Muscle layer of duodenum (tissue), 2 donors: ENCODE measurements at regions not wholly inside any gene's neighbourhood (a gene's known extent, or its start where the extent isn't known, plus 50 kb on each side); places are given as distances from the start of the nearest gene placed in this dataset.

Experiments used
- H3K27ac ChIP-seq: one replicate; pipeline ENCODE4 v1.7.0; 2013; ENCODE audit warnings: mild to moderate bottlenecking, low read length
- H3K27me3 ChIP-seq: one replicate; pipeline ENCODE4 v1.7.0; 2013; ENCODE audit warnings: low read depth, mild to moderate bottlenecking, control low read depth, low read length
- H3K36me3 ChIP-seq, 2 donors: one replicate each; pipeline ENCODE4 v1.7.0; 2013; ENCODE audit warnings: low read length in 2 of 2, control low read depth in 1 of 2, mild to moderate bottlenecking in 1 of 2; ENCODE audit not compliant: insufficient read depth in 2 of 2, control insufficient read depth in 1 of 2
- H3K4me1 ChIP-seq, 2 donors: one replicate each; pipeline ENCODE4 v1.7.0; 2013; ENCODE audit warnings: low read length in 2 of 2, mild to moderate bottlenecking in 2 of 2, control low read depth in 1 of 2, moderate library complexity in 1 of 2; ENCODE audit not compliant: insufficient read depth in 2 of 2, control insufficient read depth in 1 of 2
- H3K4me3 ChIP-seq, 2 donors: one replicate each; pipeline ENCODE4 v1.7.0; 2013; ENCODE audit warnings: low read length in 2 of 2, low read depth in 1 of 2, mild to moderate bottlenecking in 1 of 2
- H3K9me3 ChIP-seq, 2 donors: one replicate each; pipeline ENCODE4 v1.7.0; 2013; ENCODE audit warnings: low read length in 2 of 2, control low read depth in 1 of 2, mild to moderate bottlenecking in 1 of 2; ENCODE audit not compliant: control insufficient read depth in 1 of 2
- donor health status: healthy.

DNA sequence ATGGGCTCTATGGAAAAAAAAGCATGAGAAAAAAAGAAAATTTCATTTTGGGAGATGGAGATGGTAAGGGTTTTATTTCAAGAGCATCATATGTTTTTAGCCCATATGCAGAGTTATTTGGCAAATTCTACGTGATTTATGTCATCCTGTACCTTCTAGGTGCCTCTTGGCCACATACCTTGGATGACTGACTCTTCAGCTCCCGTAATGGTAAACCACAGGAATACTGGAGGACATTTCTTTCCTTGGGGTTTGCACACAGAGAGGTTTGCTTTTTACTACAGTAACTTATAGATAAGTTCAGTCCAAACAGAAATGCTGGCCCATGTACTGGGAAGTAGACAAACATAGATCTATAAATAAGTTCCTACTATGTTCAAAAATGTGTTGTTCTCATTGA lies 132.2 kb downstream of the SH3BGRL2 start:
- Histone ChIP-seq H3K4me1 (no peaks in the 10 kb centered on the region), H3K36me3 (no peaks in the 10 kb centered on the region), H3K27ac (no peak overlapping the region), H3K27me3 (no peaks in the 10 kb centered on the region), H3K4me3 (no peak overlapping the region), H3K9me3 (no peaks in the 10 kb centered on the region)

DNA sequence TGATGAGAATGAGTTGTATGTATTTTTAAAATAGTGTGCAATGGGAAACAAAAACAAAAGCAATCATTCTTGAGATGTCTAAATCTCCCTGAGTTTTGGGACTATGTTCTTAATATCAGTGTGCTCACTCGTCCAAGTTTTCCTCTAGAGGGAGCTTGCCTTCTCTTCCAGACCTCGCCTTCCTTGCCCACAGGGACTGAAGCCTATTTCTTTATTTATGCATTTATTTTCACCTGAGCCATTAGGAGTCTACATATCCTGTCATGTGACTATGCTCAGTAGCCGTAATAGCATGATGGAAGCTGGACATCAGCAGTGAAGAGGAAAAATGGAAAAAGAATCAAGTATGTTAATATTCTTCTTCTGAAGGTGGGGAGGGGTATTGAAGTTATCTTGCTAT lies 131.2 kb downstream of the SH3BGRL2 start:
- Histone ChIP-seq H3K4me1 (no peaks in the 10 kb centered on the region), H3K27me3 (no peaks in the 10 kb centered on the region), H3K4me3 (no peak overlapping the region), H3K36me3 (no peaks in the 10 kb centered on the region), H3K27ac (no peak overlapping the region), H3K9me3 (no peaks in the 10 kb centered on the region)

DNA sequence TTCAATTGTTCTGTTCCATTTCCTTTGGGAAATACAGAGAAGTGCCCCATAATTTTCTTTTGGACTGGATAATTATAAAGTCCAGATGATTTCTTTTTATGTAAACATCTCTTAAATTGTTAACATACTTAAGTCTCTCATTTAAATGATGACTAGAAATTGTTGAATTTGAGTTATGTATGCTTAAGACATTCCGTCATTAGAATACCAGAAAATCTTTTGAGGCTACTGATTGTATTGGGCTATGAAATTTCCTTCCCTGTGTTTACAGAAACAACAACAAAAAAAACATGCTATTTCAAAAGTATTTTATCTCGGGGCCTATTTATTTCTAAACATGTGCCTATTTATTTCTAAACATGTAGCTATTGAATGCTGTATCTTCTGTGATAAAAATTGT lies 125.4 kb downstream of the SH3BGRL2 start:
- H3K27ac ChIP-seq: no peak overlapping the region
- no peaks in the 10 kb centered on the region for H3K4me1 ChIP-seq
- H3K4me3 ChIP-seq: no peak overlapping the region
- H3K36me3 ChIP-seq: no peaks in the 10 kb centered on the region
- no peaks in the 10 kb centered on the region for H3K27me3 ChIP-seq
- no peaks in the 10 kb centered on the region for H3K9me3 ChIP-seq

GRCh38 chr6:79755967-79756366 lies 124.8 kb downstream of the SH3BGRL2 start:
- H3K27ac ChIP-seq: no peak overlapping the region

More at GRCh38 chr6:79755967-79756366, 124.8 kb downstream of the SH3BGRL2 start:
- Histone ChIP-seq H3K27me3 (no peaks in the 10 kb centered on the region), H3K4me3 (no peak overlapping the region), H3K9me3 (no peaks in the 10 kb centered on the region), H3K4me1 (no peaks in the 10 kb centered on the region), H3K36me3 (no peaks in the 10 kb centered on the region)
